SK-N-SH treated with all-trans-retinoic acid at 6 μM for 48 hours (cell line): ENCODE measurements at regions not wholly inside any gene's neighbourhood (a gene's known extent, or its start where the extent isn't known, plus 50 kb on each side); places are given as distances from the start of the nearest gene placed in this dataset.

ENCODE experiments used
- ISL1 ChIP-seq: fragments of 250-450 bp; sonication (Bioruptor Pico); IDR thresholded peaks from 2 replicates; pipeline ENCODE4 v2.1.2; 2022; ENCODE audit warnings: mild to moderate bottlenecking, moderate library complexity
- PATZ1 ChIP-seq: fragments of 250-450 bp; sonication (Bioruptor Pico); IDR thresholded peaks from 2 replicates; pipeline ENCODE4 v1.8.0; 2020; ENCODE audit warnings: mild to moderate bottlenecking, moderate library complexity, borderline replicate concordance
- RARB ChIP-seq: fragments of 250-450 bp; sonication (Bioruptor Pico); IDR thresholded peaks from 2 replicates; pipeline ENCODE4 v1.8.0; 2021; ENCODE audit warnings: mild to moderate bottlenecking, moderate library complexity
- TOX ChIP-seq: fragments of 250-450 bp; sonication (Bioruptor Pico); IDR thresholded peaks from 2 replicates; pipeline ENCODE4 v1.8.0; 2021; ENCODE audit warnings: mild to moderate bottlenecking, moderate library complexity, borderline replicate concordance
- ZFP3 ChIP-seq: fragments of 250-450 bp; sonication (Bioruptor Pico); IDR thresholded peaks from 2 replicates; pipeline ENCODE4 v1.5.0; 2020; ENCODE audit warnings: mild to moderate bottlenecking, moderate library complexity
- TF ChIP-seq, protein P1 (sequence below): fragments of 250-450 bp; sonication (Bioruptor Pico); IDR thresholded peaks from 2 replicates; pipeline ENCODE4 v1.8.0; 2021; ENCODE audit warnings: low read depth, mild to moderate bottlenecking, moderate library complexity, borderline replicate concordance

GRCh38 chr1:170230323-170230722, 84.6 kb downstream of the NTMT2 start:
- TF ChIP-seq, protein P1, sequence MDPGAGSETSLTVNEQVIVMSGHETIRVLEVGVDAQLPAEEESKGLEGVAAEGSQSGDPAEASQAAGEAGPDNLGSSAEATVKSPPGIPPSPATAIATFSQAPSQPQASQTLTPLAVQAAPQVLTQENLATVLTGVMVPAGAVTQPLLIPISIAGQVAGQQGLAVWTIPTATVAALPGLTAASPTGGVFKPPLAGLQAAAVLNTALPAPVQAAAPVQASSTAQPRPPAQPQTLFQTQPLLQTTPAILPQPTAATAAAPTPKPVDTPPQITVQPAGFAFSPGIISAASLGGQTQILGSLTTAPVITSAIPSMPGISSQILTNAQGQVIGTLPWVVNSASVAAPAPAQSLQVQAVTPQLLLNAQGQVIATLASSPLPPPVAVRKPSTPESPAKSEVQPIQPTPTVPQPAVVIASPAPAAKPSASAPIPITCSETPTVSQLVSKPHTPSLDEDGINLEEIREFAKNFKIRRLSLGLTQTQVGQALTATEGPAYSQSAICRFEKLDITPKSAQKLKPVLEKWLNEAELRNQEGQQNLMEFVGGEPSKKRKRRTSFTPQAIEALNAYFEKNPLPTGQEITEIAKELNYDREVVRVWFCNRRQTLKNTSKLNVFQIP (CRISPR knock-in tag), result no peak
- TF ChIP-seq ISL1 (CRISPR knock-in tag) (no peak), RARB (CRISPR knock-in tag) (no peak), PATZ1 (CRISPR knock-in tag) (no peak), TOX (CRISPR knock-in tag) (no peak), ZFP3 (CRISPR knock-in tag) (no peak)
